GM06990 (cell line): ENCODE measurements at regions not wholly inside any gene's neighbourhood (a gene's known extent, or its start where the extent isn't known, plus 50 kb on each side); places are given as distances from the start of the nearest gene placed in this dataset.

ENCODE experiments used
- DNase-seq: peaks from one replicate; pipeline ENCODE4 v3.0.0-alpha.2; 2011; ENCODE audit not compliant: insufficient read length; ENCODE audit errors: extremely low read depth
- H3K27me3 ChIP-seq: replicated peaks from 2 replicates; pipeline ENCODE4 v1.6.0; 2011; ENCODE audit warnings: low read length; ENCODE audit not compliant: control insufficient read depth, insufficient read depth
- H3K36me3 ChIP-seq: 2 replicates; pipeline ENCODE4 v1.5.1; 2011; ENCODE audit warnings: low read length; ENCODE audit not compliant: control insufficient read depth, insufficient read depth
- H3K4me3 ChIP-seq: replicated peaks from 2 replicates; pipeline ENCODE4 v1.5.1; 2011; ENCODE audit warnings: low read depth, mild to moderate bottlenecking, control low read depth, low read length
- TF ChIP-seq, protein P1 (sequence below): IDR thresholded peaks from 2 replicates; pipeline ENCODE4 v1.5.1; 2011; ENCODE audit warnings: low read length, control low read depth, mild to moderate bottlenecking, inconsistent platforms; ENCODE audit not compliant: insufficient read depth, poor library complexity, severe bottlenecking

GRCh38 chr11:27280140-27280539 lies 82.9 kb downstream of the CCDC34 start:
- TF ChIP-seq, protein P1, sequence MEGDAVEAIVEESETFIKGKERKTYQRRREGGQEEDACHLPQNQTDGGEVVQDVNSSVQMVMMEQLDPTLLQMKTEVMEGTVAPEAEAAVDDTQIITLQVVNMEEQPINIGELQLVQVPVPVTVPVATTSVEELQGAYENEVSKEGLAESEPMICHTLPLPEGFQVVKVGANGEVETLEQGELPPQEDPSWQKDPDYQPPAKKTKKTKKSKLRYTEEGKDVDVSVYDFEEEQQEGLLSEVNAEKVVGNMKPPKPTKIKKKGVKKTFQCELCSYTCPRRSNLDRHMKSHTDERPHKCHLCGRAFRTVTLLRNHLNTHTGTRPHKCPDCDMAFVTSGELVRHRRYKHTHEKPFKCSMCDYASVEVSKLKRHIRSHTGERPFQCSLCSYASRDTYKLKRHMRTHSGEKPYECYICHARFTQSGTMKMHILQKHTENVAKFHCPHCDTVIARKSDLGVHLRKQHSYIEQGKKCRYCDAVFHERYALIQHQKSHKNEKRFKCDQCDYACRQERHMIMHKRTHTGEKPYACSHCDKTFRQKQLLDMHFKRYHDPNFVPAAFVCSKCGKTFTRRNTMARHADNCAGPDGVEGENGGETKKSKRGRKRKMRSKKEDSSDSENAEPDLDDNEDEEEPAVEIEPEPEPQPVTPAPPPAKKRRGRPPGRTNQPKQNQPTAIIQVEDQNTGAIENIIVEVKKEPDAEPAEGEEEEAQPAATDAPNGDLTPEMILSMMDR = no peak
- no peak overlapping the region for H3K4me3 ChIP-seq
- H3K27me3 ChIP-seq = no peaks in the 10 kb centered on the region
- no peaks in the 10 kb centered on the region for H3K36me3 ChIP-seq
- no peak for DNase-seq

DNA sequence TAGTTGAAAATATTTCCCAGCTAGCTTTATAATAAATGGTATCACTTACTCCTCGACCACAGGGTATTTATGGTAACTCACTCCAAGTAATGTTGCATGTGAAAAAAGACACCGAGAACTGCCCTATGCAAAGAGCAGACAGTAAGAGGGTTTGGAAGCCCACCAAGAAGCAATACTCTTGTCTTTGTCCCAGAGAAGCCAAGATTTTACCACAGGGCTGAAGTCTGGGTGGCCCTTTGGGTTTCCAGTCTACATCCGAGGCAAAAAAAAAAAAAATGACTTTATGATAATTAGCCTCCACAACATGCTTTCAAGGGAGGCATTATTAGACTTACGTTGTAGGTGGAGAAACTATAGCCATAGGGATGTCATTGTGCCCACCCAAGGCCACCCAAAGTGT lies 83.6 kb downstream of the CCDC34 start:
- H3K36me3 ChIP-seq = no peaks in the 10 kb centered on the region
- TF ChIP-seq, protein P1 = no peak
- H3K27me3 ChIP-seq = no peaks in the 10 kb centered on the region
- no peak overlapping the region for H3K4me3 ChIP-seq
- no peak for DNase-seq

DNA sequence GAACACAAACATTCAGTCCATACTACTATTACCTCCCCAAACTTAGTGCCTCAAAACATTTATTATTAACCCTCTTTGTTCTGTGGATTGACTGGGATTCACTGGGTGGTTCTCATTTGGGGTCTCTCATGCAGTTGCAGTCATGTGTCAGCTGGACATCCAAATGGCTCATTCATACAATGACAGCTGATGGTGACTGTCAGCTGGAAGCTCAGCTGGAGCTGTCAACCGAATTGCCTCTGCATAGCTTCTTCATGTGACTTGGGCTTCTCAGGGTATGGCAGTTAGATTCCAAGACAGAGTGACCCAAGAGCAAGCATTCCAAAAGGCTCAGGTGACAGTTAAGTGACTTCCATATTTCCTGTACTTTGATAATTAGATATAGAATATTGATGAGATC lies 85.2 kb downstream of the CCDC34 start:
- TF ChIP-seq, protein P1 = no peak
- DNase-seq = no peak
- no peaks in the 10 kb centered on the region for H3K36me3 ChIP-seq
- H3K27me3 ChIP-seq = no peaks in the 10 kb centered on the region
- no peak overlapping the region for H3K4me3 ChIP-seq

- H3K4me3 ChIP-seq = no peak overlapping the region
- H3K27me3 ChIP-seq = no peaks in the 10 kb centered on the region
- TF ChIP-seq, protein P1 = no peak
- no peak for DNase-seq
- H3K36me3 ChIP-seq = no peaks in the 10 kb centered on the region
These were observed 86.9 kb downstream of the CCDC34 start for GRCh38 chr11:27276141-27276540.

- TF ChIP-seq, protein P1 = no peak
These were observed 88.1 kb downstream of the CCDC34 start for GRCh38 chr11:27274854-27275395.

DNA sequence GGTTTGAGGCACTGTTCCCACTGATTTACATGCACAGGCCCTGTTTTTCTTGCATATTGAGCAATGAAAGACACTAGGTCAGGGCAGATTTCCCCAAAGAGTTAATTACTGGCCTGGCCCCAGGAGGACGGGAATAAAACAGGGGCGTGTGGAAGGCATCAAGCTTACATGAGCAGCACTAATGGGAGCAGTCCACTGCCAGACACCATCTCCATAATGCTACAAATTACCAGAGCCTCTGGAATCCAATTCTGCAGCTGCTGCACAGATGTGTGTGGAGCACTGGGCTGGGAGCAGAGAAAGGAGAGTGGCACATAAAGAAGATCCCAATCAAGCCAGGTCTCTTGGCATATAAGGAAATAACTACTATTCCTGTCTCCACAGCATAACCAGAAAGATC lies 96.9 kb downstream of the CCDC34 start:
- no peak for DNase-seq
- H3K27me3 ChIP-seq = no peaks in the 10 kb centered on the region; the same call in 1 of the 2 replicates
- H3K36me3 ChIP-seq = no peaks in the 10 kb centered on the region
- TF ChIP-seq, protein P1 = no peak
- H3K4me3 ChIP-seq = no peak overlapping the region

More at GRCh38 chr11:27274854-27275395, 88.1 kb downstream of the CCDC34 start:
- DNase-seq = no peak
- no peaks in the 10 kb centered on the region for H3K27me3 ChIP-seq
- no peaks in the 10 kb centered on the region for H3K36me3 ChIP-seq
- H3K4me3 ChIP-seq = no peak overlapping the region
